Suppressor macrophage treated with lipopolysaccharide for 1 hour (primary cell): ENCODE measurements at regions not wholly inside any gene's neighbourhood (a gene's known extent, or its start where the extent isn't known, plus 50 kb on each side); places are given as distances from the start of the nearest gene placed in this dataset.
A peak's percentile ranks its signal among the peaks of the same experiment; 100 is the strongest.
"Not testable (repeated sequence)": the region's sequence is repeated elsewhere in the genome, so short reads cannot be mapped to it uniquely, and the experiment has no call there.

Experiments used
- DNase-seq, 3 donors: peaks; one replicate each; pipeline ENCODE4 v3.0.0-alpha.2; 2020 to 2022

DNA sequence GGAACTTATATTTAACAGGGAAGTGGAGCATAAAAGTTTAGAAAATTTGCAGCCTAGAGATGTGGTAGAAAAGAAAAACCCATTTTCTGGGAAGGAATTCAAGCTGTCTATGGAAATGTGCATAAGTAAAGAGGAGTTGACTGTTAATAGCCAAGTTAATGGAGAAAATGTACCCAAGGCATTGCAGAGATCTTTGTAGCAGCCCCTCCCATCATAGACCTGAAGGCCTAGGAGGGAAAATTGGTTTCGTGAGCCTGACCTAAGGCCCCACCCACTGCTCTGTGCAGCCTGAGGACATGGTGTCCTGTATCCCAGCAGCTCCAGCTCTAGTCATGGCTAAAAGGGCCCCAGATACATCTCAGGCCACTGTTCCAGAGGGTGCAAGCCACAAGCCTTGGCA is 772.4 kb upstream of the RIOK2 start:
- DNase-seq, result no peak

DNA sequence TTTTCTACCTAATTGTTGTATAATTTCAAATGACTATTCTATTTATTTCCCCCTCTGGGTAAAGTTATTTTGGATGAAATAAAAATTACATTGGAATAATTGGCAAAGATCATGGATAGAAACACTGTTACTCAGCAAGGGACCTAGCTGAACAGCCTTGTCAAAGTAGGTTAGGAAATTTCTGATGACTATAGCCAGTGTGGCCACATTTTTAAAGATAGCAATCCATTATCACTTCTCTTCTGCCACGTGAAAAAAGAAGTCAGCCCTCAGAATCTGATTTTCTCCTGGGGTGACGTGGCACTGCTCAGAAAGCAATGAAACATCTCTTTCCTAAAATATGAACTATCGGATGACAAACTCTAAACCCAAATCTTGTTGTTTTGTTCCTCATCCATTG is 784.2 kb upstream of the RIOK2 start:
- DNase-seq, result no peak

DNA sequence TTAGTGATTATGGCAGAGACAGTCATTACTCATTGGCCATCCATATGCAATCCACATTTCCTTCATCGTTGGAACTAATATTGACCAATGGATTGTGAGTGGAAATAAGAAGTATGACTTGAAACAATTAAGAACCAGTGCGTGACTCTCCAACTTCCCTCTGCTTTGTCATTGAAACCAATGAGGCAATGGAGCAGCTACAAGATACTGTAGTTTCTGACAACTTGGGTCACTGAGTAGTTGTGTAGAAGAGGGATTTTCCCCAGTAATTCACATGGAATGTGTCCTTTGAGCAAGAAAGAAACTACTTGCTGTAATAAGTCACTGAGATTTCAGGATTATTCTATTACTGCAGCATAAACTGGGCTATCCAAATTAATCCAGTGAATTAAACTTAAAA is 785.3 kb upstream of the RIOK2 start:
- DNase-seq, result no peak

DNA sequence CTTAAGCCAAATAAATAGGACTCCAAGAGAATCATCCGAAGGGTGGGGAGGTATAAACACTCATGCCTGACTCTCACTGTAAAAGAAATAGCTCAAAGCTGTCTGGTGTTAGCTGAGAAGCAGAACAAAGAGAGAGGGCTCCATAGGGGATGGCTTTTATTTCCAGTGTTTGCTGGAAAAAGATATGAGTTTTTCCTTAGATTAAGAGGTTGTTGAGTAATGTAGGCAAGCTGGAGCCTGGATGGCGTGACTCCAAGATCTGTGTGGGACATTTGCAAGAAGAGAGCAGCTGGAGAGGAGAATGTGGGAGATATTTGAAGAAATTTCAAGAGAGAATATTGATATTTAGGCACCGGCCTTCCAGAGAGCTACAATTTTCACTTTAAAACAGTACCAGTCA is 793.7 kb upstream of the RGMB start:
- DNase-seq, result no peak

DNA sequence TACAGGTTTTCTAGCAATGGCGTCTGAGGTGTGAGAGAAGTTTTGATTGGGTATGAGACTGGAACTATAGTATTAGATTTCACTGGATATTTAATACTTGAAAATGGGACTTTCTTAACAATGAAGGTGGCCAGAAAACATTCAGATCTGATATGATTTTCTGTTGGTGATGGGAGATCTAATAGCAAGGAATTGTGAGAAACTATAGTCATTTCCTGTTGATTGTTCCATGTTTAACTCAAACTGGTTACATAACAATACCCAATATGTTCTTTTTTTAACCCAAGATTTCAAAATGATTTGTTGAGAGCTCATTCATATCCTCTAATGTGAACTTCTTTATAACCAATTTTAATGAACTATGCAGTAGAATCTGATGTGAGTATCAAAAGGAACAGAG is 793.2 kb upstream of the RGMB start:
- no peak for DNase-seq

DNA sequence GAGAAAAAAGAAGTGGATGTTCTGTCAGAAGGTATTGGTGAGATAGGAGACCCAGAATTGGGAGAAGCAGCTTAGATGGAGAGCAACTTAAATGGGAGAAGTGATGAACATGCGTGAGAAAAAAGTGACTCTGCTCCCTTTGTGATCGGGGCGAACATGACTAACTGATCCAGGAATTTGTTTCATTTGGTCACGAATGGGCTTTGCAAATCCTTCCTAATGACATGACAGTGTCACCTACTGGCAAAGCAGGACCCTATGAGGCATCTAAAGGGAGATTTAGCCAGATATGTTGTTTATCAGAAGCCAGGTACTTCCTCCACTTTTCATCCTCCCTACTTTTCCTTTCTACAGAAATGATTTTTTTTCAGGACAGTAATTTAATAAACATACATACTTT is 787.4 kb upstream of the RGMB start:
- DNase-seq, result no peak

DNA sequence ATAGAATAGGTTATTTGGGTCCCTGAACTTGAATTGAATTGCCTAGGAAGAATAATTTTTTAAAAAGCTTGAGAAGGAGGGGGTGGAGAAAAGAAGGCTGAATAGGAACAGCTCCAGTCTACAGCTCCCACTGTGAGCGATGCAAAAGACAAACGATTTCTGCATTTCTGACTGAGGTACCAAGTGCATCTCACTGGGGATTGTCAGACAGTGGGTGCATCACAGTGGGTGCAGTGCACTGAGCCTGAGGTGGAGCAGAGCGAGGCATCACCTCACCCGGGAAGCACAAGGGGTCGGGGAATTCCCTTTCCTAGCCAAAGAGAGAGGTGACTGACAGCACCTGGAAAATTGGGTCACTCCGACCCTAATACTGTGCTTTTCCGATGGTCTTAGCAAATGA is 782.2 kb upstream of the RGMB start:
- no peak for DNase-seq

DNA sequence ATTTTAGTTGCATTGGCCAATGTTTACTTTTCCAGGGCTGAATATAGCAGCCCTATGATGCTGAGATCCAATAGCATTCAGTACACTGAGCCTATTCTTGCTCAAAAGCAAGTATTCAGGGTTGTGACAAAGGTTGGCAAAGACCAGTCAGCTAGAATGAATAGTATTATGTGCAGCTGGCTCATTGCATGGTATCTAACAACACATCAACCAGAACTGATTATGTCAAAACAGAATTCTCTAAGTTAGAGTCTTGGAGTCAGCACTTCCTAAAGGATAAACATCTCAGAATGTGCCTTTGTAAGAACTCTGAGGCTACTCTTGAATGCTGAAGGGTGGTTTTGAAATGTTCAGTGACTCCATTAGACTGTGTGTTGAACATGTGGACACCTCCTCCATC is 774.5 kb upstream of the RGMB start:
- no peak for DNase-seq

DNA sequence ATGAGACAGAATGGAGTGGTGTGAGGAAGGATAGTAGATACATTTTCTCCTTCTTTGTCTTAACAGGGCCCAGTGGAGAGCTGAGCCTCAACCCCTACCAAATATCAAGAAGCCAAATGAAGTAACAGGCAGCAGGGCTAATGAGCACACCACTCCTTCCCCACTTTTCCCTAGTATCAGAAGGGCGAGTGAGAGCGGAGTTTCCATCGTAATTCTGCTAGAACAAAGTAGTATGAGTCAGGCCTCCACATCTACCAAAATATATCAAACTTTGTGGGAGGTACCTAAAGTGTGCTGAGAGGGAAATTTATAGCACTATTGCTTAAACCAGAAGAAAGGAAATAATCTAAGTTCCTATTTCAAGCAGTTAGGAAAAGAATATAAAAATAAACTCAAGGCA is 769.0 kb upstream of the RGMB start:
- no peak for DNase-seq

DNA sequence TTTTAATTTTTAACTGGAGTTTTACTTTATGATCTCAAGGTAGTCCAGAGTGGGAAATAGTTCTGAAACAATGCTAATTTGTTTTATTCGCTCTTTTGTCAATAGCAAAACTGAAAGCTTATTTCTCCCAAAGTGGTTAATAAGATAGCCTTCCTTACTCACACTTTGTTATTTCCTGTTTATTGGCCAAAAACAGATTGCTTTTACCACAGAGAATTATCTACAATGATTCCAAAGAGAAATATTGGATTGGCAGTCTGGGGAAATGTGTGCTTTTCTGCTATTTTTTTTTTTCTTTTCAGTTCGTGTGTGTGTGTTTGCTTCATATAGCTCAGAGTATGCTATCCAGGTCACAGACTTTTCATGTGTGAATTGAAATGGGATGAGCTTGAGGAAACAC is 756.7 kb upstream of the RGMB start:
- DNase-seq, result no peak

DNA sequence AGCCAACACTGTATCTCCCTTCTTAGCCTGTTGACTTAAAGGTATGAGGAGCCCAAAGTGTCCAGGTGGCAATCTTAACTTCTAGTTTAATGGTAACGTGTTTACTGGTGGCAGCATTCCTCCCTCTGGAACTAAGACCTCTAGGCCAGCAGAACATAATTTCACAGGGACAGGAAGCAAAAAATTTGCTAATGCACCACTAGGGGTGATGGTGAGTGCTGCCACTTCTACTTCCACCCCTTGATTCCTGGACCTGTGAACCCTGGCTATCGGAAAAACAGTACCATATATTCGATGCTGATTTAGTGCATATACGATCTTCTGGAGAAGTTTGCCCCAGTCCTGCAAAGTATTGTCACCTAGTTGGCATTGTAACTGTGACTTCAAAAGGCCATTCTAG is 743.2 kb upstream of the RGMB start:
- DNase-seq, result not testable (repeated sequence)

DNA sequence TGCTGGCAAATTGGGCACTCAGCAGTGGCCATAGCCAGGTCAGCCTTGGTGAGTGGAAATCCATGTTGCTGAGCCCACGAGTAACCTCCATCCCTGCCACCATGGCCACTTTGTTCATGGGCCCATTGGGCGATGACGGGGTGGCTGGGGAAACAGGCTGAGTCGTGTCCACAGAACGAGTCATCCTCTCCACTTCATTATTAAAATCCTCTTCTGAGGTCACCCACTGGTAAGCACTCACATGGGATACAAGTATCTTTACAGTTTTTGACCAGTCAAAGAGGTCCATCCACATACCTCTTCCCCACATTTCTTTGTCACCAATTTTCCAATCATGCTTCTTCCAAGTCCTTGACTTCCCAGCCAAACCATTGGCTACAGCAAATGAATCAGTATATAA is 742.4 kb upstream of the RGMB start:
- not testable (repeated sequence) for DNase-seq

DNA sequence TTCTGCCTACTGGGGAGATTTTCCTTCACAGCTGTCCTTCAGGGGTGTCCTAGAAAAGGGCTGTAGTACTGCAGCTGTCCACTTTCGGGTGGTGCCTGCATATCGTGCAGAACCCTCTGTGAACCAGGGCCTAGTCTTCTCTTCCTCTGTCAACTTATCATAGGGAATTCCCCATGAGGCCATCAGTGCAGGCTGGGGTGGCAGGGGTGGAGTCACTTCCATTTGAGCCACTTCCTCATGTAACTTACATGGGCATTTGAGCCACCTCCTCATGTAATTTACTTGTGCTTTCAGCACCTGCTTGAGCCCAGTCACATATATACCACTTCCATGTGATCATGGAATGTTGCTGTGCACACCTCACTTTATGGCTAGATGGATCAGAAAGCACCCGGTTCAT is 742.0 kb upstream of the RGMB start:
- DNase-seq, result peak in 1 of 3 donors; percentile 0

DNA sequence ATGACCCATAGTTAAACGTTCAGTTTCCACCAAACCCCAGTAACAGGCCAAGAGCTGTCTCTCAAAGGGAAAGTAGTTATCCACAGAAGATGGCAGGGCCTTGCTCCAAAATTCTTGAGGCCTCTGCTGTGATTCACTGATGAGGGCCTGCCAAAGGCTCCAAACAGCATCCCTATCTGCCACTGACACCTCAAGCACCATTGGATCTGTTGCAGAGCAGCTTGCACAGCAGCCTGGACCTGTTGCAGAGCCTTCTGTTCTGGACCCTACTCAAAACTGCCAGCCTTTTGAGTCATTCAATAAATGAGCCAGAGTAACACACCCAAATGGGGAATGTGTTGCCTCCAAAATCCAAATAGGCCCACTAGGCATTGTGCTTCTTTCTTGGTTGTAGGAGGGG is 741.5 kb upstream of the RGMB start:
- no peak for DNase-seq

DNA sequence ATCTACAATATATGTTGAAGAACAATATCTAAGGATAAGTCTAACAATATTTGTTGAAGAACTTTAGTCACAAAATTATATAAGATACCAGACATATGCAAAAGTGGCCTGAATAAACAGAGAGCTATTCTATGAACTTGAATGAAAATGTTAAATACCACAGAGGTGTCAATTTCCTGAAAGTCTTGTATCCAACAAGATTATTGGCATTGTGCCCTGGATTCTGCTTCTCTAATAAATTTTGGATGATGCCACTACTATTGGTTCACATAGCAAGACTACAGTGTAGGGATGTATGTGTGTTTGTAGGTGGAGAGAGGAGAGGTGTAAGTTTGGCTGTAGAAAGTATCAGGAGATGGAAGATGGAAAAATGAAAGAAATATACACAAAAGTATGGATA is 731.8 kb upstream of the RGMB start:
- DNase-seq, result no peak

DNA sequence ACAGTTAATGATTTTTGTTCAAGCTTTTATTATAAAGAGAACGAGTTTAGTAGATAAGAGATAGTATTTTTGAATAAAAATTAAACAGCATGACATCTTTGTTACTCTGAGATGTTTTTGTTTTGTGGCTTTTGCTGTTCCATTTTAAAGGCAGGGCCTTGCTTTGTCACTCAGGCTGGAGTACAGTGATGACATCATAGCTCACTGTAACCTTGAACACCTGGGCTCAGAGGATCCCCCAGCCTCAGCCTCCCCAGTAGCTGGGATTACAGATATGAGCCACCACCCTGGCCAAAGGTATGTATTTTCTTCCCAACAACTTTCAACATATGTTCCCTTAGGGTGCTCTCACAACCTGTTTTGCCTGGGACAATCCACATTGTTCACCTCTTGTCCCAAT is 730.9 kb upstream of the RGMB start:
- DNase-seq, result no peak

DNA sequence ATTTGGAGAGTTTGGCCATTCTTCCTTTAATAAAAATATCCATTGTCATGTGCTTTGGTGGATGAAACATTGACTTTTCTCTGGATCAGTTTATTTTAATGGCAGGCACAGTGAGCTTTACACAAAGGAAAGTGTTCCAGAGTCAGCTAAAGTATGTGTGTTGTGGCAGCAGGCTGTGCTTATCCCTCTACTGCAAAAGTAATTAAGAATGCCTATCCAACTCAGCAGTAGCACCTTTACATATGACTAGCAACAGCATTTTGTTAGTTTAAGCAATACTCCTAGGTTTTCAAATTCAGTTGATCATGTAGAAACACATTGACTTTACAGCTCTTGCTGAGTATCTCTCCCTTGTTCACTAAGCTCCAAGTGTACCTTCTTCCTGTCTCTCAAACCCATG is 730.5 kb upstream of the RGMB start:
- DNase-seq, result no peak

DNA sequence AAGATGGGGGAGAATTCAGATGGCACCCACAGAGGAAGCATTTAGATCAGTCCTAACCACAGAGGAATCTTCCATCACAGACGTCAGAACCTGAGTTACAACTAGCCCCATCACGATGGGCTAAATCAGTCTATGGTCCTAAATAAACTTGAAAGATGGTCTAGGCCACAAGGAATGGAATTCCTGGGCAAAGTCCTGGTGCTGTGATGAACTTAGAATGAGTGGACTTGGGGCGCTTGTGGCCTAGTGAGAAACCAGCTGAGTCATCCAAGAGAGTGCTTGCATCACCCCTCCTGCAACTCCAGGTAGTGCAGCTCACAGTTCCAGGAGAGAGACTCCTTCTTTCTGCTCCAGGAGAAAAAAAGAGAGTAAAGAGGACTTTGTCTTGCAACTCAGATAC is 722.9 kb upstream of the RGMB start:
- DNase-seq, result no peak

DNA sequence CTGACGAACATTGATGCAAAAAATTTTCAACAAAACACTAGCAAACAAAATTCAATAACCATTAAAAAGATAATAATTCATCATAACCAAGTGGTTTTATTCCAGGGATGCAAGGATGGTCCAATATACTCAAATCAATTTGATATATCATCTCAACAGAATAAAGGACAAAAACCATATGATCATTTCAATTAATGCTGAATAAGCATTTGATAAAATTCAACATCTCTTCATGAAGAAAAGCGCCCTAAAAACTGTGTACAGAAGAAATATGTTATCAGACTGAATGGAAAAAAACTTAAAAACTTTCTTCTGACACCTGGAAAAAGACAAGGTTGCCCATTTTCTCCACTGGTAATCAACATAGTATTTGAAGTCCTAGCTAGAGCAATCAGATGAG is 720.3 kb upstream of the RGMB start:
- DNase-seq, result no peak

DNA sequence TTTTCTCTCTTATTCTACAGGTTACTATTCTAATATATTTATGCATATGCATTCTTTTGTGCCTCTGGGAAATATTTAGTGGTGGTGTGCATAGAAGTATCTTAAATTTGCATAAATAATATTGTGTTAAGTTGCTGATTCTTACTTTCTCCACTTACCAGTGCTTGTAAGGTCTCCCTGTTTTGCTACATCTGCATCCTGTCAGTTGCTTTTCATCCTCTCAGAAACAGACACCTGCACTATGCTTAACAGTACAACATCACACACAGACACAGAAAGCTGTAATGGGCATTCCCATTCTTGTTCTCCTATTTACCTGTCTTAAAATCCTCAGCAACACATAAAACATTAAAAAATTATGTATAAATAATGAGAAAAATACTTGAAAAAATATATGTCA is 713.3 kb upstream of the RGMB start:
- DNase-seq, result no peak

DNA sequence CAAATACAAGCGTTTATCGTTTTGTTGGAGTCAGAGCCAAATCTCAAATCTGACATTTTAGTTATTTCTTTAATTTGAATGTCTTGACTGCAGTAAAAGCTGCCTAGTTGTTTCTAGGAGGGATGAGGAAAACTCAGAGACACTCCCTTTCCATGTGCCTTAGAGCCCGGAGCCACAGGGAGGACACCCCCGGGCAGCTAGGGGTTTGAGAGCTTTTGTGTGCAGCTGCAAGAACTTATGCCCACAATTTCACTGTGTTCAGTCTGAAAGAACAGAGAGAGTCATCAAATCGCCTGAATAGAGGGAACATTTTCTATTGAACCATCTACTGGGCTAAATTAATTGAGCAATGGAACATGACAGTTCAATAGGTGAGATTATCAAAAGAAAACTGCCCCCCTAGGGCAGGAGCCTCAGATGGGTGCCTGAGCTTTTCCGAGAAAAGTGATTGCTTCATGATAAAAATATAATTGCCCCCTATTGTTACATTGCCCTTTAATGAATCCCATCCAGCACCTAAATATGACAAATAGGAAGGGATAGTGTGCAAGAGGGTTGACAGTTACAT is 709.3 kb upstream of the RGMB start:
- DNase-seq, result no peak

DNA sequence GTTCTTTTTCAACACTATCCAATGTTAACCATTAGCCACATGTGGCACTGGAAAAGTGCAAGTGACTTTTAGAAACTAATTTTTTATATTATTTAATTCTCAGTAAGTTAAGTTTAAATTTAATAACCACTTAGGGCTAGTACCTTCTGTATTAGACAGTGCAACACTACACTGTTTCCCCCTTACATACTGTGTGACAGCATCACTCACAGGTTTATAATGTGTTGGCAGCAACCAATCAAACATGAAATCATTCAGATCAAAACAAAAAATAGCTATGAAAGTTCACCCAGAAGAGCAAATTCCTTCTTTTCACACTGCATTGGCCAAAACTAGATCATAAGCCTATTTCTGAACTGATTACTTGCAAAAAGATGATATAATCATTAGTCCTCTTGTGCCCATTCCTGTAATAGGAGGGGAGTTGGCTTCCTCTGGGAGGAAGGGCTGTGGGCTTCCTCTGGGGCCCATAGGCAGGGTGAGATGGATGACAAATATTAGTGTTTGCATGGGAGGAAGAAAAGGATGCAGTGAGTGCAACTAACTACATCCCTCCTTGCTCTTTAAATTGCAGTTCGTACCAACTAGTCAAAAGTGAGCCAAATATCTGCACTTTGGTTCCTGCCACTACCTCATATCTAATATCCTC is 708.1 kb upstream of the RGMB start:
- no peak for DNase-seq

DNA sequence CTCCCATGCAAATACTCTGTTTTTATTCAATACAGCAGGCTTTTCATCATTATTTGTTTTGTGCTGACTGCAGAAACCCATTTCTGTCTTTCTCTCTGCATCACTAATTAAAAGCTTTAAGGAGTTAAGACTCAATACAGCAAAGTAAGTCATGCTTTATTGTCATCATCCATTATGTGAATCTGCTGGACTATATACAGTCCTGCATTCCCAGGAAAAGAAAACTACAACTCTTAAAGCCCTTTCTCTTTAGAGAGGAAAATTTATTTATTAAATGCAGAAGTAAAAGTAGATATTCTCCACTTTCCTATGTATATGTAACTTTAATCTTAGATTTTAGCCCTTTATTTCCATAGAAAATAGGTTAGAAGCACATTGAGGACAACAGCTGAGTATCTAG is 706.6 kb upstream of the RGMB start:
- no peak for DNase-seq

DNA sequence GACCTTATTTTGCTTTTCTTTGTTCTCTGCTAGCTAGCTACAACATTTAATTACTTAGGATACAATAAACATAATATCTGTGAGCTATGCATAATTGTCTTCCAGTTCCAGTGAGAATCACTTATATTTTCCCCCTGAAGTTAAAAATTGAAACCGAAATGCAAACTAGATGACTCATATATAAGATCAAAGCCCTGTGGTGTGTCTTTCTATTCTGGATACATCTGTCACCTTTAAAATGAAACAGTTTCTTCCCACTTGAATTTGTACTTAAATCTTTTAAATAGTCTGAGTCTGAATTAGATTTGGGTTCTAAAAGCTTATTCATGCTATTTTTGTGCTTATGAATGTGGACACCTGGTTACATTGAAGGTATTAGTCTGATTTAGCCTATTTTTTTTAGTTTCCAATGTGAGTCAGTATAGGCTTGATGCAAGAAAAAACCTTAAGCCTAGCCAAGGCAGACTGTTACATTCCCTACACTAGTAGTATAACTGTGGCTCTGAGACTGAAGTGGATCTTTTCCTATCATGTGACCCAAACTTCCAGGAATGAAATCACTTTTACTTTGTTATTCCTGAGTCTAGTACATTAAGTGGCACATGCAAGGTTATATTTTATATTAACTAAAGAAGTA is 703.5 kb upstream of the RGMB start:
- no peak for DNase-seq

DNA sequence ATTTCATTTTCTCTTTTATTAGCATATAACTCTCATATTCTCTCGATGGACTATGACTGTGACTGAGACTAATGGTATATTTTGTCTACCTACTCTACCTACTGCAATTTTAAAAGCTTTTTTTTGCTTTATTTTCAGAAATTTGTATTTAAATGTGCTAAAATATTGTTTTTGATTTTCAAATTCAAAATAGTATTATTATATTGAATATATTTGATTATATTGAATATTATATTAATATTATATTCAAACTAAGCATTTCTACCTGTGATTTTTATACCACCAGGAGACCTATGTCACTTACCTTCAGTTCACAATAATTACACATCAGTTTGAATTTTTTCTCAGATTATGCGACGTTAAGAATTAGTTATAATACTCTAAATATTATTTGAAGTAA is 700.5 kb upstream of the RGMB start:
- DNase-seq, result no peak
